ENCODE measurements at regions not wholly inside any gene's neighbourhood (a gene's known extent, or its start where the extent isn't known, plus 50 kb on each side); places are given as distances from the start of the nearest gene placed in this dataset.

DNA sequence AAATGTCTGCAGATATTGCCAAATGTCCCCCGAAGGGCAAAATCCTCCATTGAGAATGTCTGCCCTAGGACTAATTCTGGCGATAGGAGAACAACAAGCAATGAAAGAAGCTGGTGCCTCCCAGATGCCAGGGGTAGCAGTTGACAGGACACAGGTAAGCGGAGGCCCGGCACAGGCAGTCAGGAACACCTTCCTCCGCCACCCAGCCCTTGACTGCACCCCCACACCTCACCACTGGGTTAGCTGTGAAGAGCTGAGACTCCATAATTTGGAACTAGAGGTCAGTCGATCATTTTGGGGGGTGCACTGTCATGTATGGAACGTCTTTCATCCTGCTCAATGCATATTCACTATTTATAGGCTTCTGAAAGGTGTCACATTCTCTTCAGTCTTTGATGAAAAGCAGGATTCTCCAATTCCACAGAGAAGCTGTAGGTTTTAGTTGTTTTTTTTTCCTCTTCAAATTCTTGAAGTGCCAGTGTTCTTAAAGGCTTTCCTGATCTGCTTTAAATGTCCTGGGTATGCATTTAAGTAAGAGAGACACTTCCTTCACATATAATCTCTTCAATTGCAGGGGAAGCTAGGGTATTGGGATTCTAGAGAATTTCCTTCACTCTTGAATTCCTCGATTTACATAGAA is 111.6 kb upstream of the ZFP42 start:
- TF ChIP-seq YY1 (IDR thresholded peaks at IDR 0.05; ENCODE audit: insufficient read depth, insufficient read length) (no peak), SUZ12 (IDR thresholded peaks at IDR 0.05; ENCODE audit: extremely low read depth, insufficient read depth, insufficient read length) (no peak)

Measured in NT2/D1 (cell line).